ENCODE measurements at regions not wholly inside any gene's neighbourhood (a gene's known extent, or its start where the extent isn't known, plus 50 kb on each side); places are given as distances from the start of the nearest gene placed in this dataset.

DNA sequence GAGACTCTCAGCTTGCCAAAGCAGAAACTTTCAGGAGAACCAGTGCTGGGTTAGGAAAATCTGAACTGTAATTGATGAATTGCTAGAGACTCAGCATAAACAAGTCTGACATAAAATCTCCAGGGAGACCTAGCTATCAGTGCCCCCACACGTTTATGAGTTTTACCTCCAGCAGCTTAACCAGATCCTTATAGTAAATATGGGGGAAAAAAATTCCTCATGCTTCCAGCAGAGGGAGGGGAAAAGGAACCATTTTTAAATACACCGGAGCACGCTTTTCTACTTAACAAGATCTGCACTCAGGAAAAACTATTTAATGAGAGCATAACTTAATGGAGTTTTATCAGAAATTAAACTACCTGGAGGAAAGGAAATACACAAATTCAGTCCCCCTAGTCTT, 1040.7 kb upstream of the INTU start:
- H3K9me3 ChIP-seq = peaks cover 2% of the 10 kb centered on the region
- TF ChIP-seq, protein P1, sequence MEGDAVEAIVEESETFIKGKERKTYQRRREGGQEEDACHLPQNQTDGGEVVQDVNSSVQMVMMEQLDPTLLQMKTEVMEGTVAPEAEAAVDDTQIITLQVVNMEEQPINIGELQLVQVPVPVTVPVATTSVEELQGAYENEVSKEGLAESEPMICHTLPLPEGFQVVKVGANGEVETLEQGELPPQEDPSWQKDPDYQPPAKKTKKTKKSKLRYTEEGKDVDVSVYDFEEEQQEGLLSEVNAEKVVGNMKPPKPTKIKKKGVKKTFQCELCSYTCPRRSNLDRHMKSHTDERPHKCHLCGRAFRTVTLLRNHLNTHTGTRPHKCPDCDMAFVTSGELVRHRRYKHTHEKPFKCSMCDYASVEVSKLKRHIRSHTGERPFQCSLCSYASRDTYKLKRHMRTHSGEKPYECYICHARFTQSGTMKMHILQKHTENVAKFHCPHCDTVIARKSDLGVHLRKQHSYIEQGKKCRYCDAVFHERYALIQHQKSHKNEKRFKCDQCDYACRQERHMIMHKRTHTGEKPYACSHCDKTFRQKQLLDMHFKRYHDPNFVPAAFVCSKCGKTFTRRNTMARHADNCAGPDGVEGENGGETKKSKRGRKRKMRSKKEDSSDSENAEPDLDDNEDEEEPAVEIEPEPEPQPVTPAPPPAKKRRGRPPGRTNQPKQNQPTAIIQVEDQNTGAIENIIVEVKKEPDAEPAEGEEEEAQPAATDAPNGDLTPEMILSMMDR (IDR thresholded peaks at IDR 0.05) = no peak
- intact Hi-C loops (cut with DNase I, micrococcal nuclease) = no loop called here
- H3K36me3 ChIP-seq (ENCODE audit: low read depth) = no peaks in the 10 kb centered on the region
- DNase-seq (no peak), ATAC-seq (no peak)
- H3K4me1 ChIP-seq (ENCODE audit: low read depth) = no peaks in the 10 kb centered on the region
- no peak overlapping the region for H3K4me3 ChIP-seq

DNA sequence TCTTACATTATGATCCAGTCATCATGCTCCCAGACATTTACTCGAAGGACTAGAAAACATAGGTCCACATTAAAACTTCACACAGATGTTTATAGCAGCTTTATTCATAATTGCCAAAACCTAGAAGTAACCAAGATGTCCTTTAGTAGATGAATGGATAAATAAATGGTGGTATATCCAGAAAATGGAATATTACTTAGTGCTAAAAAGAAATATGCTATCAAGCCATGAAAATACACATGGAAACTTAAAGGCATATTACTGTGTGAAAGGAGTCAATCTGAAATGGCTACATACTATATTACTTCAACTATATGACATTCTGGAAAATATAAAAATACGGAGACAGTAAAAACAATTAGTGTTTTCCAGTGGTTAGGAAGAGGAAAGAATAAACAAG, 1039.1 kb upstream of the INTU start:
- ATAC-seq = no peak
- intact Hi-C loops (cut with DNase I, micrococcal nuclease) = no loop called here
- DNase-seq = no peak
- Histone ChIP-seq H3K36me3 (ENCODE audit: low read depth) (no peaks in the 10 kb centered on the region), H3K9me3 (peaks cover 2% of the 10 kb centered on the region), H3K4me1 (ENCODE audit: low read depth) (no peaks in the 10 kb centered on the region), H3K4me3 (no peak overlapping the region)
- TF ChIP-seq, protein P1 (IDR thresholded peaks at IDR 0.05) = no peak

DNA sequence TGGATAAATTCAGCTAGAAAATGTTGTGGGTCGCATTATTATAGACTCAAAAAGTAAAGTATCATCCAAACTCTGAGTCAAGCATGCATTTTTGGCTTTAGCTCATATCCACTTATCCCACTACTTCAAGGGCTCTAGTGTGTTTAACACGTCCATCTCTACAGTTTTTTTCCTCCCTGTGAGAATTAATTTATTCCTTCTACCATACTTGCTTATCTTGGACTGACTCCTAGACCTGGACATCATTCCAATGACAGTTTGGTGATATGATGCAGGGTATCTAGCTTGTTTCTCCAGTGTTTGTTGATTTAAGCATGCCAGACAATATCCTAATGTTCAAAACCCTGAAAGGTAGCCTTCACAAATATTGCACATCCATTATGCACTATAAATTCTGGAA, 1037.1 kb upstream of the INTU start:
- no peak for DNase-seq

GRCh38 chr4:126599746-126600145, 1033.0 kb upstream of the INTU start:
- TF ChIP-seq, protein P1 (IDR thresholded peaks at IDR 0.05) = no peak
- H3K36me3 ChIP-seq (ENCODE audit: low read depth) = no peaks in the 10 kb centered on the region
- no peaks in the 10 kb centered on the region for H3K4me1 ChIP-seq (ENCODE audit: low read depth)
- H3K4me3 ChIP-seq = no peak overlapping the region
- ATAC-seq = no peak
- H3K9me3 ChIP-seq = no peaks in the 10 kb centered on the region
- intact Hi-C loops (cut with DNase I, micrococcal nuclease) = no loop called here
- no peak for DNase-seq

More for the DNA sequence above, 1037.1 kb upstream of the INTU start:
- no peak overlapping the region for H3K4me3 ChIP-seq
- TF ChIP-seq, protein P1 (IDR thresholded peaks at IDR 0.05) = no peak
- H3K36me3 ChIP-seq (ENCODE audit: low read depth) = no peaks in the 10 kb centered on the region
- intact Hi-C loops (cut with DNase I, micrococcal nuclease) = no loop called here
- no peak for ATAC-seq
- H3K9me3 ChIP-seq = peaks cover 2% of the 10 kb centered on the region
- H3K4me1 ChIP-seq (ENCODE audit: low read depth) = no peaks in the 10 kb centered on the region

DNA sequence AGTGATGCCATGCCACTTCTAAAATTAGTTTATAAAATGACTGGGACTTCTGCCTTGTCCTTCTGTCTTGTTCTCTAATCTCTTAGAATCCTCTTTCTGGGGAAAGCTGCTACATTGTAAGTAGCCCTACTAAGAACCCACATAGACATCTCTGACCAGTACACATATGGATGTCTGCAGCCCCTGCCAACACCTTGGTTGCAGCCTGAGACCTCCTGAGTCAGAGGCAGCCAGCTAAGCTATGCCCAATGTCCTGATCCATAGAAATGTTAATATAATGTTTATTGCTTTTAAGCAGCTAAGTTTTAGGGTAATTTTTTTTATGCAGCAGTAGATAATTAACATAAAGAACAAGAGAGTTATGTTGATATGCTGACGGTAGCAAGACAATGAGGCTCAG, 1029.5 kb upstream of the INTU start:
- Histone ChIP-seq H3K4me3 (no peak overlapping the region), H3K9me3 (no peaks in the 10 kb centered on the region), H3K4me1 (ENCODE audit: low read depth) (no peaks in the 10 kb centered on the region), H3K36me3 (ENCODE audit: low read depth) (no peaks in the 10 kb centered on the region)
- DNase-seq = no peak
- TF ChIP-seq, protein P1 (IDR thresholded peaks at IDR 0.05) = no peak
- intact Hi-C loops (cut with DNase I, micrococcal nuclease) = no loop called here
- ATAC-seq = no peak

DNA sequence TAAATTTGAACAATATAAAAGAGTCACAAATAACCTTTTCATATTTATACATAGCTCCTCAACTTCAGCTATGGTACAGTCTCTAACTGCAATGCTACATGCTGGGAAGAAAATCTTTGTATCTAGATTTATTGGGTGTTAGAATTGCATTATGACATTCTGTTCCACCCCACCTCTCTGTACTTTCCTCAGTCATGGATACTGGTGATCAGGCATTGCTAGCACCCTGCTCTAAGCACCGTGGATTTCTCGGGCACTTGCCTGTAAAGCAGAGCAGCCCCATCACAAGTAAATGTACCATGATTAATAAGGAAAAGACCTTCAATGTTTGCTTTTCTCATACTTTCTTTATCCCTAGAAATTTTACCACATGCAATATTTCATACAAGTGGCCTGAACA, 1028.9 kb upstream of the INTU start:
- TF ChIP-seq, protein P1 (IDR thresholded peaks at IDR 0.05) = no peak
- no peaks in the 10 kb centered on the region for H3K36me3 ChIP-seq (ENCODE audit: low read depth)
- no peaks in the 10 kb centered on the region for H3K9me3 ChIP-seq
- intact Hi-C loops (cut with DNase I, micrococcal nuclease) = no loop called here
- H3K4me3 ChIP-seq = no peak overlapping the region
- H3K4me1 ChIP-seq (ENCODE audit: low read depth) = no peaks in the 10 kb centered on the region
- ATAC-seq (no peak), DNase-seq (no peak)
